Ureter (tissue), 1 donor: ENCODE measurements at regions not wholly inside any gene's neighbourhood (a gene's known extent, or its start where the extent isn't known, plus 50 kb on each side); places are given as distances from the start of the nearest gene placed in this dataset.

Source experiments
- DNase-seq: peaks from one replicate; pipeline ENCODE4 v3.0.0-alpha.2; 2020; ENCODE audit warnings: low spot score
- donor health status: DM: yes; HTN: yes; CAD: no.

DNA sequence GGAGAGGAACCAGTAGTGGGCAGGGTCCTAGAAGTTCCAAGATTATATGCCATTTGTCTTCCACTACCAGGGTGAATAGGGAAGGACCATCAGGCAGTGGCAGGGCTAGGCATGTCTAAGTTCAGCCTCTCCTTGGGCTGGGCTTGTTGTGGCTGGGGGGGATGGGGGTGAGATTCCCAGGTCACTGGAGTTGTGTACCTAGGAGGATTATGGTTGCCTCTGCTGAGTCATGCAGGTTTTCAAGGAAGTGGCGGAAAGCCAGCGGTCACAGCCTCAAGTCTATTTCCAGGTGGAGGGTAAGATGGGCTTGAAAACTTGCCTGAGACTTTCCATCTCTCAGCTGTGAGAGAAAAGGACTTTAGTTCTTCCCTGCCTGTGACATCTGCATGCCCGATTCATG lies 1407.1 kb downstream of the SI start:
- DNase-seq: no peak

GRCh38 chr3:163664466-163664865 lies 1413.8 kb downstream of the SI start:
- DNase-seq: no peak

- no peak for DNase-seq
These were observed 1421.2 kb downstream of the SI start for GRCh38 chr3:163657088-163657487.

- DNase-seq: no peak
These were observed 1423.3 kb downstream of the SI start for GRCh38 chr3:163655021-163655420.

DNA sequence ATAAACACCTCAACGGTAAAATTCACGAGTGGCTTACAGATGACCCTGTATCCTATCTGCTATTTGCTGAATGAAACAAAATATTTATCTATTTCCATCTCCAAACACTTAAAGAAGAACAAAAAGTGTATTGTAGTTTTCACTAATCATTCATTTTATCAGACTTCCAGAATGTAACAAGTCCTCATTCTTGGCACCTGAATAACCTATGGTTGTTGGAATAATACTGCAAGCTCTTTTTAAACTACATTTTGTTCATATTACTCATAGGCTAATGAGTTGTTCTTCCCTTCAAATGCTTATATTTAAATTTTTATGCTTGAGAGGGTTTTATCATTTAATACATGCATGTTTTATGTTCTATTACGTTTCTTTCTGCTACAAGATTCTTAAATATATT lies 1434.1 kb downstream of the SI start:
- no peak for DNase-seq

GRCh38 chr3:163632722-163633121 lies 1445.6 kb downstream of the SI start:
- DNase-seq: no peak

GRCh38 chr3:163626753-163627152 lies 1451.5 kb downstream of the SI start:
- DNase-seq: no peak

DNA sequence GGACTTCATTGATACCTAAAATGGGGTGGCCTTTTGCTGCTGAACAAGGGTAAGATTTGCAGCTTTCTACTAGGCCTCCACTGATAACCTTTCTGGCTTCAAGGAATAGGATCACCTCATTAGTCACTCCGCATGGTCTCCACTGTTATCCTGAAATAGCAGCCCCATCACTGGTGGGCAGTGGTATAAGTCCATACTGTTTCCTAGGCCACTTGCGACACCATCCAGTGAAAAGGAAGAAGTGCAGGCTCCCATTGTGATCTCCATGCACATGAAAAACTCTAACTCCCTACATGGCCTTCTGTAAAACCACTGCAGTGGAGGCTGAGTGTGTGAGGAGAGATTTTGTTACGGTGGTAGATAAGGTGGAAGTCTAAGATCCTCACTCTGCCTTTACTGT lies 1455.9 kb downstream of the SI start:
- DNase-seq: no peak

DNA sequence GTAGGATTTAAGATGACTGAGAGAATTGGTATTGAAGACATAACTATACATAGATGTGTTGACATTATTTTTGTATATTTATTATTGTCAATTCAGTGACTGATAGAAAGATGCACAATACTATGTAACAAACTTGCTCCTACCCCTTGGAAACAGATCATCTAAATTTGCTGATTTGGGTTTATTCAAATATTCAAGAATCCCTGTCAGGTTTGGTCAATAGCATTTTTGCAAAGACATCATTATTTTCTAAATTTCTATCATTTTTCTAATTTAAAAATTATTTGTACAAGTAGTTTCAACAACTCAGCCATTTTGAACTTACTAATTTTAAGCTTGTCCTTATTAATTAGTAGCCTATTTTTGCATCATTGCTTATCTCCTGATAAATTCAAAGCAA lies 1463.4 kb downstream of the SI start:
- no peak for DNase-seq

DNA sequence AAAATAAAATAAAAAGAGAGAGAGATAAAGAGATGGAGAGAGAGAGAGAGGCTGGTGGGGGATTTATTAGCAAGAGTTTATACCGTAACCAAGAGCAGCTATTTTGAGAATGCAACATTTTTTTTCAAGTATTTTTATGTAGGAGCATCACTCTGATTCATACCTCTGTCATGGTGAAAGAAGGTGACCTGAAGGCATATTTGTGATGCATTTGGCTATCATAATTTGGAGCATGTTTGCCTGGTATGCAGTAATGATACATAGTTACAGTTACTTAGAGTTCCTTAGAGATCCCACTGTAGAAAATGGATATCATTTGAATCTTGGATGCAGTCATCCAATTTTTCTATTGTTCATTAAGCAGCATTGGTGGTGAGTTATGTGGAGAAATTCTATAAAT lies 1472.4 kb downstream of the SI start:
- no peak for DNase-seq

GRCh38 chr3:163601426-163601825 lies 1476.9 kb downstream of the SI start:
- DNase-seq: no peak

GRCh38 chr3:163587342-163587741 lies 1491.0 kb downstream of the SI start:
- no peak for DNase-seq

- DNase-seq: no peak
These were observed 1495.3 kb downstream of the SI start for GRCh38 chr3:163582967-163583366.

GRCh38 chr3:163577271-163577670 lies 1501.0 kb downstream of the SI start:
- no peak for DNase-seq

DNA sequence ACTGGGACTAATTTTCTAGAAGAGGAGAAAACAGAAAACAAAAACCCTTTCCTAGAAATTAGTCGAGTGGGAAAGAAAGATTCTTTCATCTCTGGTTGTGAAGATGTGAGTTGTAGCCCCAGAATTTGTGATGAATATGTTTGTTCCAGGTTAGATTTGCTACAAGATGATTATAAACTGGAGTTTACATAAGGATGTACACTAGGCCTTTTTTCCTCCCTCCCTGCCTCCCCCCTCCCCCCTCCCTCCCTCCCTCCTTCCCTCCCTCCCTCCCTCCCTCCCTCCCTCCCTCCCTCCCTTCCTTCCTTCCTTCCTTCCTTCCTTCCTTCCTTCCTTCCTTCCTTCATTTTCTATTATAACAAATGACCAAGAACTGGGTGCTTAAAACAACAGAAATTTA lies 1502.0 kb downstream of the SI start:
- no peak for DNase-seq

DNA sequence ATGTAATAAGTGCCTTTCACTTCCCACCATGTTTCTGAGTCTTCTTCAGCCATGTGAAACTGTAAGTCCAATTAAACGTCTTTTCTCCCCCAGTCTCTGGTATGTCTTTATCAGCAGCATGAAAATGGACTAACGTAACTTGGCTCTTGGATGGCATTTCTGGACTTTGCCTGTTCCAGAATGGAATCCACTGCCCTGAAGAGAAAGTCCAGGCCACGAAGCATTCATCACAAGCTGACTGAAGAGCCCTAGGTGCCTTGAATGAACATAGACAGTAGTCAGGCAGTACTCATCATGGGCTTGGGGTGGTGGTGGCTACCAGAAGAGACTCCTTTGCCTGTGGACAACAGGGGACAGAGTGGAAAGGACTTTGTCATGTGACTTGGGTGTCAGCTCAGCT lies 1505.0 kb downstream of the SI start:
- no peak for DNase-seq

GRCh38 chr3:163572856-163573255 lies 1505.4 kb downstream of the SI start:
- DNase-seq: no peak

DNA sequence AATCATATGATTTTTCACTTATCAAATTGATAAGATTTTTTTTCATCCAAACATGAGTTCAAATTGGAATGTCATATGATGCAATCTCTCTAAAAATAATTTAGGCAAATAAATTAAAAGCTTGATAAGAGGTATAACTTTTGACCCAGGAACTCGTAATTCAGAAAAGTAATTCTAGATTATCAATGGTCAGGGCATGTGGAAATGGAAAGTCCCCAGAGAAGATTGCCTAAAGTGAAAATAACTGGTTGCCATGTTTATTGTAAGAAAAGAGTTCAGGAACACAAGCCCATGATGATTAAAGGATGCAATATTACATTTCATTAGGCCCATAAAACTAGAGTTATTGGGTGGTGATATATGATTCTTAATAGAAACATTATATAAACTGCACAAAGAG lies 1514.8 kb downstream of the SI start:
- DNase-seq: no peak

DNA sequence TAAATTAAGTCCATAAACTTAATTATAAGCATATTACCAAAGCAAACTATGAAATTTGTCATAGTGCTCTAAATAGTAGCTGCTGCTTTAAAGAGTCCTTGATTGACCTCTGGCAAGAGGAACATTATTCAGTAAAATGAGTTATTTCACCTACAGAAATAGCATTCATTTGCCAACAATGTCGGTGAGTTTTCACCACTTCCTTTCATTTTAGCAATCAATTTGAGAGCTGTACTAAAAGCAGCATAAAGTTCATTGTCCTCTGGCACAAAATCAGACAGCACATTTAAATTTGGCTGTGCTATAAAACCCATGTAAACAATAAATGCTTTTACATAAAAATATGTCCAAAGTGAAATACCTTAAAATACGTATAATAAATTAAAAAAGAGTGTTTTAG lies 1515.7 kb downstream of the SI start:
- DNase-seq: no peak

GRCh38 chr3:163561151-163561550 lies 1517.1 kb downstream of the SI start:
- no peak for DNase-seq

DNA sequence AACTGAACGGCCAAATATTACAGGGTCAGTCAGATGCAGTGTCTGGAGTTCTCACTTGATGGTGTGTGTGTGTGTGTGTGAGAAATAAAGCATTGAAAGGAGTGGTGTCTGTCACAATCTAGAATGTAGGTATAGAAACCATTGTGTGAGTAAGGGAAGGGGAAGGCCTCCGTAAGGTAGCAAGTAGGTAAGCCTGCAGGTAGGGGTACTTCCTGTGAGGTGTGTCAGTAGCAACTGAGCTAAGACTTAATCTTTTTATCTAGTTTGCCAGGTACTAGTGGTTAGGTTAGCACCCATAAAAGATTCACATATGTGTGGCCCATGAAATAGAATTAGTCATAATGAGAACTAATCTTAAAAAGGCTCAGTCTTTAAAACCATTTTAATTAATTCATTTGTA lies 1517.8 kb downstream of the SI start:
- no peak for DNase-seq

- no peak for DNase-seq
These were observed 1521.3 kb downstream of the SI start for GRCh38 chr3:163556813-163557523.

DNA sequence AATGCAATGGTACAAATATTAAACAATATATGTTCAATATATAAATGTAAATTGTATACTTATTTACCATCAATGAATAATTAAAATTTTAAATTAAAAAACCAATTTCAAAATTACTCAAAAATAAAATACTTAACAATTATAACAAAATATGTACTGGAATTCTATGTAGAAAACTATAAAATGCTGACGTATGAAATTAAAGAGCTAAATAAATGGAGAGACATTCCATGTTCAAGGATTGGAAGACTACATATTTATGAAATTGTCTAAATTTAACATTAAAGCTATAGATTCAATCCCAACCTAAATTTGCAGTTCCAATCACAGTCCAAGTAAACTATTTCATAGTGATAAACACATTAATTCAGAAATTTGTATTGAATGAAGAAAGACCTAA lies 1522.4 kb downstream of the SI start:
- no peak for DNase-seq

DNA sequence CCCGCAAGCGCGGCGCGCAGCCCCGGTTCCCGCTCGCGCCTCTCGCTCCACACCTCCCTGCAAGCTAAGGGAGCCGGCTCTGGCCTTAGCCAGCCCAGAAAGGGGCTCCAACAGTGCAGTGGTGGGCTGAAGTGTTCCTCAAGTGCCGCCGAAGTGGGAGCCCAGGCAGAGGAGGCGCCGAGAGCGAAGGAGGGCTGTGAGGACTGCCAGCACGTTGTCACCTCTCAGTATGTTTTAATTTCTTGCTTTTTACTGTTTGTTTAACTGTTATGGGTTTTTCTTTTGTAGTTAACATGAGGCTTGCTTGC lies 1525.7 kb downstream of the SI start:
- DNase-seq: no peak
